Sigmoid colon (tissue), 6 donors: ENCODE measurements at regions not wholly inside any gene's neighbourhood (a gene's known extent, or its start where the extent isn't known, plus 50 kb on each side); places are given as distances from the start of the nearest gene placed in this dataset.
"Not testable (repeated sequence)": the region's sequence is repeated elsewhere in the genome, so short reads cannot be mapped to it uniquely, and the experiment has no call there.

Experiments
- DNase-seq: peaks from one replicate; pipeline ENCODE4 v3.0.0-alpha.2; 2019
- H3K27ac ChIP-seq, 4 donors: fragments of 200-600 bp; sonication (generic); one replicate each; pipeline ENCODE4 v1.5.1; 2016 to 2019; ENCODE audit warnings: mild to moderate bottlenecking in 1 of 4
- H3K27me3 ChIP-seq, 3 donors: fragments of 200-600 bp; sonication (generic); one replicate each; pipeline ENCODE4 v1.5.1; 2019; ENCODE audit warnings: mild to moderate bottlenecking in 1 of 3
- H3K36me3 ChIP-seq, 4 donors: fragments of 200-600 bp; sonication (generic); one replicate each; pipeline ENCODE4 v1.5.1; 2016 to 2019
- H3K4me1 ChIP-seq, 4 donors: fragments of 200-600 bp; sonication (generic); one replicate each; pipeline ENCODE4 v1.5.1; 2017 to 2019
- H3K4me3 ChIP-seq, 4 donors: fragments of 200-600 bp; sonication (generic); one replicate each; pipeline ENCODE4 v1.5.1; 2017 to 2019; ENCODE audit warnings: mild to moderate bottlenecking in 2 of 4, moderate library complexity in 1 of 4
- H3K9me3 ChIP-seq, 4 donors: fragments of 200-600 bp in 3 of 4; sonication (generic) in 3 of 4; one replicate each; pipeline versions ENCODE4 v1.5.1 to v1.6.1; 2013 to 2019
- CTCF ChIP-seq, 4 experiments: fragments of 450-650 bp in 3 of 4; fragments of 200-600 bp in 1 of 4; IDR thresholded peaks; one replicate each; pipeline ENCODE4 v1.5.1; 2016 to 2019; ENCODE audit warnings: antibody characterized with exemption in 4 of 4, mild to moderate bottlenecking in 3 of 4, moderate library complexity in 2 of 4
- EP300 ChIP-seq, 4 donors: sonication (generic); formaldehyde crosslinking; IDR thresholded peaks; one replicate each; pipeline ENCODE4 v1.6.1; 2017; ENCODE audit warnings: antibody characterized with exemption in 4 of 4
- POLR2A ChIP-seq, 2 donors: fragments of 450-650 bp; IDR thresholded peaks; one replicate each; pipeline ENCODE4 v1.6.1; 2016; ENCODE audit warnings: antibody characterized with exemption in 2 of 2, mild to moderate bottlenecking in 2 of 2, moderate library complexity in 2 of 2
- POLR2AphosphoS5 ChIP-seq, 4 donors: sonication (generic); formaldehyde crosslinking; IDR thresholded peaks; one replicate each; pipeline ENCODE4 v1.6.1; 2017; ENCODE audit warnings: antibody characterized with exemption in 4 of 4
- WGBS, 2 donors: extraction: QIAGEN DNeasy Blood & Tissue Kit; methylation state at CpG; one replicate each; pipeline ENCODE4 v1.1.7; 2013; 5-methylcytosine and 5-hydroxymethylcytosine counted together
- intact Hi-C: fragments of 100-400 bp; cut with DNase I; formaldehyde crosslinking; loops from one replicate; pipeline ENCODE4 v1.15.1; 2023
- donor health status: healthy with polysubstance abuse.
- donor health status: healthy.

- intact Hi-C loops, result no loop called here
- Histone ChIP-seq H3K4me1 (peaks cover 0 to 59% (median 54%) of the 10 kb centered on the region in 4 donors), H3K27ac (peak overlapping the region in 3 of 4 donors; percentile 85 to 95 (median 86)), H3K9me3 (no peaks in the 10 kb centered on the region), H3K4me3 (no peak overlapping the region), H3K36me3 (no peaks in the 10 kb centered on the region), H3K27me3 (no peaks in the 10 kb centered on the region)
- DNase-seq, result no peak
- WGBS, 2 donors, result 61 to 69% methylated on average over 9 of the region's 9 CpGs
- no peak for TF ChIP-seq EP300 (IDR thresholded peaks at IDR 0.05)
- no peak for TF ChIP-seq POLR2AphosphoS5 (IDR thresholded peaks at IDR 0.05)
These were observed 84.0 kb downstream of the NSUN2 start for GRCh38 chr5:6548756-6549285.

- H3K27me3 ChIP-seq, H3K36me3 ChIP-seq, H3K4me3 ChIP-seq, intact Hi-C loops, H3K9me3 ChIP-seq, DNase-seq: not testable (repeated sequence)
- peaks cover 0 to 66% (median 57%) of the 10 kb centered on the region in 4 donors for H3K4me1 ChIP-seq
- H3K27ac ChIP-seq, result peak overlapping the region in 3 of 4 donors; percentile 85 to 95 (median 86)
- TF ChIP-seq POLR2AphosphoS5 (IDR thresholded peaks at IDR 0.05), result peak in 3 of 4 donors; percentile 17 to 51 (median 23)
- WGBS, 2 donors, result 51 to 66% methylated on average over 7 of the region's 7 CpGs
These were observed 84.8 kb downstream of the NSUN2 start for GRCh38 chr5:6547926-6548519.

- no peak for DNase-seq
- intact Hi-C loops, result no loop called here
- WGBS, 2 donors, result 81 to 85% methylated on average over 5 of the region's 5 CpGs
- Histone ChIP-seq H3K27me3 (no peaks in the 10 kb centered on the region), H3K4me1 (peaks cover 0 to 69% (median 60%) of the 10 kb centered on the region in 4 donors), H3K4me3 (no peak overlapping the region), H3K9me3 (no peaks in the 10 kb centered on the region), H3K27ac (peak overlapping the region in 3 of 4 donors; percentile 85 to 95 (median 86)), H3K36me3 (no peaks in the 10 kb centered on the region)
- TF ChIP-seq EP300 (IDR thresholded peaks at IDR 0.05), result no peak
- no peak for TF ChIP-seq POLR2A (IDR thresholded peaks at IDR 0.05)
- TF ChIP-seq POLR2AphosphoS5 (IDR thresholded peaks at IDR 0.05), result no peak
- no peak for TF ChIP-seq CTCF (IDR thresholded peaks at IDR 0.05)
These were observed 85.3 kb downstream of the NSUN2 start for GRCh38 chr5:6547498-6547897.

GRCh38 chr5:6545770-6546690 lies 86.8 kb downstream of the NSUN2 start:
- peak overlapping the region in 2 of 4 donors; percentile 17 to 27 for H3K4me3 ChIP-seq
- peak; percentile 88 for DNase-seq
- H3K36me3 ChIP-seq, result no peaks in the 10 kb centered on the region
- no peaks in the 10 kb centered on the region for H3K27me3 ChIP-seq
- no peak for TF ChIP-seq CTCF (IDR thresholded peaks at IDR 0.05)
- peak; percentile 49 to 85 (median 74) for TF ChIP-seq POLR2AphosphoS5 (IDR thresholded peaks at IDR 0.05)
- TF ChIP-seq EP300 (IDR thresholded peaks at IDR 0.05), result peak; percentile 74 to 96 (median 88)
- peaks cover 0 to 77% (median 66%) of the 10 kb centered on the region in 4 donors for H3K4me1 ChIP-seq
- no peaks in the 10 kb centered on the region for H3K9me3 ChIP-seq
- peak overlapping the region in 3 of 4 donors; percentile 85 to 95 (median 86) for H3K27ac ChIP-seq
- intact Hi-C loops, result loop anchor here (2.0 kb wide), 1 partner anchor 97 kb away; the partner anchor contains the start of gene UBE2QL1
- 53 to 61% methylated on average over 24 of the region's 24 CpGs for WGBS, 2 donors

GRCh38 chr5:6545036-6545693 lies 87.7 kb downstream of the NSUN2 start:
- Histone ChIP-seq H3K36me3 (no peaks in the 10 kb centered on the region), H3K27ac (peak overlapping the region in 3 of 4 donors; percentile 85 to 95 (median 86)), H3K9me3 (no peaks in the 10 kb centered on the region), H3K4me1 (peaks cover 0 to 79% (median 68%) of the 10 kb centered on the region in 4 donors), H3K27me3 (no peaks in the 10 kb centered on the region), H3K4me3 (peak overlapping the region in 1 of 4 donors; percentile 17)
- intact Hi-C loops, result loop anchor here (2.0 kb wide), 1 partner anchor 96 kb away; the partner anchor contains the start of gene UBE2QL1
- TF ChIP-seq EP300 (IDR thresholded peaks at IDR 0.05), result no peak
- no peak for TF ChIP-seq CTCF (IDR thresholded peaks at IDR 0.05)
- TF ChIP-seq POLR2AphosphoS5 (IDR thresholded peaks at IDR 0.05), result no peak
- no peak for TF ChIP-seq POLR2A (IDR thresholded peaks at IDR 0.05)
- DNase-seq, result no peak
- WGBS, 2 donors, result 72 to 75% methylated on average over 14 of the region's 14 CpGs
